SK-N-SH (cell line): ENCODE measurements at regions not wholly inside any gene's neighbourhood (a gene's known extent, or its start where the extent isn't known, plus 50 kb on each side); places are given as distances from the start of the nearest gene placed in this dataset.

Experiments
- CTCF ChIA-PET: fragments of 300-600, 350-600 bp; formaldehyde crosslinking; extraction: SDS; loops from one replicate; lab custom pipeline; 2021; lab: Yijun Ruan, JAX
- POLR2A ChIA-PET: fragments of 350-600 bp; sonication (Branson Sonifier 250); formaldehyde crosslinking; extraction: SDS; loops from one replicate; lab custom pipeline; 2020; ENCODE audit warnings: antibody characterized with exemption, inconsistent platforms; lab: Yijun Ruan, JAX
- DNase-seq: peaks from one replicate; pipeline ENCODE4 v3.0.0; 2012
- H2AFZ ChIP-seq: fragments of 200-600 bp; sonication (generic); 2 replicates; pipeline ENCODE4 v1.8.1; 2016; ENCODE audit warnings: antibody characterized with exemption, mild to moderate bottlenecking, low read depth
- H3F3A ChIP-seq: fragments of 200-600 bp; sonication (generic); replicated peaks from 2 replicates; pipeline ENCODE3; 2016; ENCODE audit warnings: antibody characterized with exemption, mild to moderate bottlenecking; ENCODE audit not compliant: insufficient read depth
- H3K27ac ChIP-seq, 2 experiments: fragments of 200-500 bp in 1 of 2; fragments of 200-600 bp in 1 of 2; sonication (Bioruptor generic) in 1 of 2; sonication (generic), shearing (Covaris generic) in 1 of 2; 2 replicates each; pipeline versions ENCODE4 v1.5.1 to v1.6.1; 2014 to 2016; ENCODE audit warnings: low read depth in 2 of 2, inconsistent platforms in 1 of 2, low read length in 1 of 2, mild to moderate bottlenecking in 1 of 2, mixed read lengths in 1 of 2
- H3K27me3 ChIP-seq: fragments of 200-600 bp; sonication (generic), shearing (Covaris generic); 2 replicates; pipeline ENCODE4 v1.6.1; 2016; ENCODE audit warnings: mixed run types; ENCODE audit not compliant: insufficient read depth
- H3K36me3 ChIP-seq, 2 experiments: fragments of 200-500 bp in 1 of 2; fragments of 200-600 bp in 1 of 2; sonication (Bioruptor generic) in 1 of 2; sonication (generic) in 1 of 2; replicated peaks in 1 of 2; 2 replicates each; pipeline versions ENCODE3 to v1.5.1; 2014 to 2016; ENCODE audit warnings: low read length in 1 of 2, mild to moderate bottlenecking in 1 of 2; ENCODE audit not compliant: insufficient read depth in 2 of 2, control insufficient read depth in 1 of 2
- H3K4me1 ChIP-seq, 2 experiments: fragments of 200-500 bp in 1 of 2; fragments of 200-600 bp in 1 of 2; sonication (Bioruptor generic) in 1 of 2; sonication (generic), shearing (Covaris generic) in 1 of 2; 2 replicates each; pipeline versions ENCODE4 v1.5.1 to v1.6.1; 2014 to 2016; ENCODE audit warnings: low read depth in 1 of 2, low read length in 1 of 2, mixed run types in 1 of 2; ENCODE audit not compliant: insufficient read depth in 2 of 2, control insufficient read depth in 1 of 2
- H3K4me2 ChIP-seq: fragments of 200-600 bp; sonication (generic), shearing (Covaris generic); 2 replicates; pipeline ENCODE4 v1.6.1; 2017; ENCODE audit warnings: mixed run types
- H3K4me3 ChIP-seq, 2 experiments: fragments of 200-500 bp in 1 of 2; fragments of 200-600 bp in 1 of 2; sonication (Bioruptor generic) in 1 of 2; sonication (generic), shearing (Covaris generic) in 1 of 2; 2 replicates each; pipeline versions ENCODE4 v1.5.1 to v1.8.1; 2014 to 2016; ENCODE audit warnings: low read depth in 2 of 2, inconsistent platforms in 1 of 2, low read length in 1 of 2, mild to moderate bottlenecking in 1 of 2, mixed read lengths in 1 of 2, moderate library complexity in 1 of 2
- H3K79me2 ChIP-seq: fragments of 200-600 bp; sonication (generic); 2 replicates; pipeline ENCODE4 v1.8.1; 2017; ENCODE audit warnings: mild to moderate bottlenecking; ENCODE audit not compliant: insufficient read depth
- H3K9ac ChIP-seq: fragments of 200-600 bp; sonication (generic); 2 replicates; pipeline ENCODE4 v1.6.1; 2017; ENCODE audit warnings: mixed run types
- H3K9me2 ChIP-seq: fragments of 200-600 bp; sonication (generic); 2 replicates; pipeline ENCODE4 v1.6.1; 2017; ENCODE audit warnings: mixed run types
- H3K9me3 ChIP-seq: fragments of 200-600 bp; sonication (generic); 2 replicates; pipeline ENCODE4 v1.6.1; 2017; ENCODE audit warnings: mixed run types, mild to moderate bottlenecking, moderate library complexity
- H4K20me1 ChIP-seq: fragments of 200-600 bp; sonication (generic); 2 replicates; pipeline ENCODE4 v1.6.1; 2017; ENCODE audit warnings: mild to moderate bottlenecking, mixed run types; ENCODE audit not compliant: insufficient read depth
- CTCF ChIP-seq: fragments of 200-600 bp; sonication (generic); IDR thresholded peaks from 2 replicates; pipeline ENCODE4 v1.6.1; 2017; ENCODE audit warnings: antibody characterized with exemption, mild to moderate bottlenecking, moderate library complexity
- FOSL2 ChIP-seq: IDR thresholded peaks from 2 replicates; pipeline ENCODE4 v1.4.0; 2012; ENCODE audit warnings: low read depth, mild to moderate bottlenecking, moderate library complexity, borderline replicate concordance
- FOXJ3 ChIP-seq: sonication (generic); formaldehyde crosslinking; IDR thresholded peaks from 2 replicates; pipeline ENCODE4 v1.5.1; 2020; ENCODE audit warnings: mild to moderate bottlenecking, missing genetic modification reagents
- GATA2 ChIP-seq: sonication (generic); formaldehyde crosslinking; IDR thresholded peaks from 2 replicates; pipeline ENCODE4 v1.5.0; 2020; ENCODE audit warnings: mild to moderate bottlenecking, missing genetic modification reagents
- IRF3 ChIP-seq: fragments of 150-350 bp; IDR thresholded peaks from 2 replicates; pipeline ENCODE4 v1.6.1; 2016; ENCODE audit warnings: mild to moderate bottlenecking, low read depth, low read length
- MAX ChIP-seq: IDR thresholded peaks from 2 replicates; pipeline ENCODE4 v1.4.0; 2012; ENCODE audit warnings: low read depth
- NFIC ChIP-seq: IDR thresholded peaks from 2 replicates; pipeline ENCODE4 v1.4.0; 2012; ENCODE audit warnings: borderline replicate concordance
- PBX3 ChIP-seq: IDR thresholded peaks from 2 replicates; pipeline ENCODE4; 2012
- POLR2AphosphoS5 ChIP-seq: IDR thresholded peaks from 2 replicates; pipeline ENCODE4 v1.6.1; 2012; ENCODE audit warnings: low read depth, low read length
- RFX5 ChIP-seq: IDR thresholded peaks from 2 replicates; pipeline ENCODE4 v1.6.1; 2012; ENCODE audit warnings: mild to moderate bottlenecking, improper control_type of control experiment, low read length
- SIN3A ChIP-seq: IDR thresholded peaks from 2 replicates; pipeline ENCODE4 v1.6.1; 2012; ENCODE audit warnings: low read depth, mild to moderate bottlenecking, low read length, moderate library complexity, borderline replicate concordance
- SMC3 ChIP-seq: IDR thresholded peaks from 2 replicates; pipeline ENCODE4 v1.6.1; 2012; ENCODE audit warnings: low read depth, low read length, improper control_type of control experiment
- TAF1 ChIP-seq: IDR thresholded peaks from 2 replicates; pipeline ENCODE4 v1.6.1; 2012; ENCODE audit warnings: low read depth, mild to moderate bottlenecking, low read length, moderate library complexity, borderline replicate concordance
- TCF12 ChIP-seq: IDR thresholded peaks from 2 replicates; pipeline ENCODE4 v1.4.0; 2012
- TEAD4 ChIP-seq: IDR thresholded peaks from 2 replicates; pipeline ENCODE4 v1.4.0; 2012; ENCODE audit warnings: mild to moderate bottlenecking, borderline replicate concordance; ENCODE audit not compliant: insufficient read depth
- USF1 ChIP-seq: IDR thresholded peaks from 2 replicates; pipeline ENCODE4 v1.4.0; 2012; ENCODE audit warnings: low read depth, borderline replicate concordance
- WGBS: methylation state at CpG from one replicate; pipeline ENCODE4 v1.1.6; 2017; ENCODE audit warnings: low lambda C conversion rate; 5-methylcytosine and 5-hydroxymethylcytosine counted together
- TF ChIP-seq, protein P1 (sequence below): IDR thresholded peaks from 2 replicates; pipeline ENCODE4 v1.6.1; 2012; ENCODE audit warnings: mild to moderate bottlenecking, low read depth, low read length, moderate library complexity

GRCh38 chr5:113900816-113901215 lies 387.3 kb downstream of the YTHDC2 start:
- H3K27ac ChIP-seq, result no peak overlapping the region
- H3F3A ChIP-seq, result no peaks in the 10 kb centered on the region
- CTCF ChIA-PET, result no interaction called here
- H3K79me2 ChIP-seq, result no peaks in the 10 kb centered on the region
- no peak overlapping the region for H2AFZ ChIP-seq
- H3K36me3 ChIP-seq, result no peaks in the 10 kb centered on the region
- no peaks in the 10 kb centered on the region for H3K9me3 ChIP-seq
- WGBS, result 0% methylated on average over 3 of the region's 3 CpGs
- TF ChIP-seq USF1, result no peak
- no peak for TF ChIP-seq TAF1
- no peak for TF ChIP-seq FOSL2
- TF ChIP-seq TCF12, result no peak
- TF ChIP-seq SMC3, result no peak
- no peak for TF ChIP-seq RFX5
- no peak for TF ChIP-seq MAX
- no peak for TF ChIP-seq PBX3
- TF ChIP-seq, protein P1, sequence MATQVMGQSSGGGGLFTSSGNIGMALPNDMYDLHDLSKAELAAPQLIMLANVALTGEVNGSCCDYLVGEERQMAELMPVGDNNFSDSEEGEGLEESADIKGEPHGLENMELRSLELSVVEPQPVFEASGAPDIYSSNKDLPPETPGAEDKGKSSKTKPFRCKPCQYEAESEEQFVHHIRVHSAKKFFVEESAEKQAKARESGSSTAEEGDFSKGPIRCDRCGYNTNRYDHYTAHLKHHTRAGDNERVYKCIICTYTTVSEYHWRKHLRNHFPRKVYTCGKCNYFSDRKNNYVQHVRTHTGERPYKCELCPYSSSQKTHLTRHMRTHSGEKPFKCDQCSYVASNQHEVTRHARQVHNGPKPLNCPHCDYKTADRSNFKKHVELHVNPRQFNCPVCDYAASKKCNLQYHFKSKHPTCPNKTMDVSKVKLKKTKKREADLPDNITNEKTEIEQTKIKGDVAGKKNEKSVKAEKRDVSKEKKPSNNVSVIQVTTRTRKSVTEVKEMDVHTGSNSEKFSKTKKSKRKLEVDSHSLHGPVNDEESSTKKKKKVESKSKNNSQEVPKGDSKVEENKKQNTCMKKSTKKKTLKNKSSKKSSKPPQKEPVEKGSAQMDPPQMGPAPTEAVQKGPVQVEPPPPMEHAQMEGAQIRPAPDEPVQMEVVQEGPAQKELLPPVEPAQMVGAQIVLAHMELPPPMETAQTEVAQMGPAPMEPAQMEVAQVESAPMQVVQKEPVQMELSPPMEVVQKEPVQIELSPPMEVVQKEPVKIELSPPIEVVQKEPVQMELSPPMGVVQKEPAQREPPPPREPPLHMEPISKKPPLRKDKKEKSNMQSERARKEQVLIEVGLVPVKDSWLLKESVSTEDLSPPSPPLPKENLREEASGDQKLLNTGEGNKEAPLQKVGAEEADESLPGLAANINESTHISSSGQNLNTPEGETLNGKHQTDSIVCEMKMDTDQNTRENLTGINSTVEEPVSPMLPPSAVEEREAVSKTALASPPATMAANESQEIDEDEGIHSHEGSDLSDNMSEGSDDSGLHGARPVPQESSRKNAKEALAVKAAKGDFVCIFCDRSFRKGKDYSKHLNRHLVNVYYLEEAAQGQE, result no peak
- H3K9ac ChIP-seq, result no peak overlapping the region
- H3K27me3 ChIP-seq, result no peaks in the 10 kb centered on the region
- no peaks in the 10 kb centered on the region for H3K4me1 ChIP-seq
- no peak for DNase-seq
- POLR2A ChIA-PET, result no interaction called here
- H3K4me3 ChIP-seq, result no peak overlapping the region
- no peaks in the 10 kb centered on the region for H4K20me1 ChIP-seq
- no peak overlapping the region for H3K4me2 ChIP-seq
- H3K9me2 ChIP-seq, result 0 out of 2 replicates have a peak, but pooled peaks cover 4% of the 10 kb centered on the region

DNA sequence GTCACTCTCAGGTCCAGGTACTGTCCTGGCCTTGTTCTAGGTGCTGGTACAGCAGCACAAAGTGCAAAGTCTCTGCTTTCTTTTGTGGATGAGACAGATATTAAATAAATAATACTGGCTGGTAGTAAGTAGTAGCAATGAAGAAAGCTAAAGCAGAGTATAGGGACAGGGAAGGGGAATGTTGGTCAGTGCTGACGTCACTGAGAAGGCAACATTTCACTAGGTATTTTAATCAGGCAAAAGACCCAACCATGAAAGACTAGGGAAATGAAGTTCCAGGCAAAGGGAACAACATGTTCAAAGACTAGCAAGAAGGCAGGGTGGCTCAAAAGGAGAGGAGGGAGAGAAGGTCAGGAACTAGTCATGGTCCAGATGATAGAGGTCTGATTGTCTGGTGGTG lies 388.2 kb downstream of the YTHDC2 start:
- Histone ChIP-seq H3K9me3 (no peaks in the 10 kb centered on the region), H3K9me2 (0 out of 2 replicates have a peak, but pooled peaks cover 4% of the 10 kb centered on the region), H2AFZ (no peak overlapping the region), H3K4me2 (no peak overlapping the region), H3K9ac (no peak overlapping the region), H3K27me3 (no peaks in the 10 kb centered on the region), H3K79me2 (no peaks in the 10 kb centered on the region), H3K36me3 (no peaks in the 10 kb centered on the region), H3F3A (no peaks in the 10 kb centered on the region), H4K20me1 (no peaks in the 10 kb centered on the region), H3K27ac (no peak overlapping the region), H3K4me3 (no peak overlapping the region), H3K4me1 (no peaks in the 10 kb centered on the region)
- DNase-seq, result no peak
- CTCF ChIA-PET, result no interaction called here
- 0% methylated on average over 1 of the region's 1 CpG for WGBS
- no peak for TF ChIP-seq TEAD4
- TF ChIP-seq FOXJ3, result no peak
- no peak for TF ChIP-seq CTCF
- TF ChIP-seq NFIC, result no peak
- no peak for TF ChIP-seq SIN3A
- TF ChIP-seq GATA2 (CRISPR knock-in tag), result no peak
- no peak for TF ChIP-seq POLR2AphosphoS5
- TF ChIP-seq IRF3, result no peak
- POLR2A ChIA-PET, result no interaction called here
